ENCODE measurements at regions not wholly inside any gene's neighbourhood (a gene's known extent, or its start where the extent isn't known, plus 50 kb on each side); places are given as distances from the start of the nearest gene placed in this dataset.

DNA sequence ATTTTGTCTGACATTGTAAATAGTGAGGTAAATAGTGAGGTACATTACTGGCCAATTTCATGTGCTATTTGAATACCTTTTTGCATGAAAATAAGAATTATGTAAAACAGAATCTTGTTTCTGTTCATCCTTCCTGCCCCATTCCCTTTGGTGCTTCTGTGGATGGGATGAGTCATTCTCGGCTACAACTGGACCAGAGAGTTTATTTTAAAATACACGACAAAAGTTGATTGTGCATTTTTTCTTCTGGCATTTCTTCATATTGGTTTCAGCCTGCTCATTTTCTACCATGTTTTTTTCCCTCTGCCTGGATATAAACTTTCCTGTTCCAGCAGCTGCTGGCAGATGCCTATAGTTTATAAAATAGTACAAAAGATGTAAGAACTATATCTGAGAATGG, 107.5 kb downstream of the CYSLTR2 start:
- ChIA-PET CTCF (ENCODE audit: partially characterized antibody) (interaction anchor here (1.0 to 3.3 kb wide), 3 partner anchors 11 to 634 kb away, joined by 3 to 19 read pairs (median 9); no protein-coding TSS in a partner anchor), POLR2A (ENCODE audit: partially characterized antibody) (no interaction called here)
- no peak overlapping the region for H3K4me3 ChIP-seq (ENCODE audit: extremely low read depth in 1 of 4, insufficient read depth in 2 of 4, low read depth in 3 of 4, low read length in 4 of 4)
- peaks cover 0 to 3% (median 0%) of the 10 kb centered on the region in 4 experiments; a peak in 2 of 7 replicates for H3K4me1 ChIP-seq (replicated peaks in 1 of 4; ENCODE audit: control insufficient read depth in 3 of 4, insufficient read depth in 4 of 4, low read length in 3 of 4)
- no peaks in the 10 kb centered on the region for H3K23me2 ChIP-seq (ENCODE audit: low read depth, low read length)
- no peak overlapping the region for H4K8ac ChIP-seq (ENCODE audit: extremely low read depth, insufficient read depth, low read length)
- FAIRE-seq (no peak), DNase-seq (ENCODE audit: low read depth in 1 of 2, low spot score in 2 of 2) (no peak)
- no peak overlapping the region for H3K27ac ChIP-seq (ENCODE audit: low read depth, low read length)
- no peak overlapping the region for H3K9ac ChIP-seq (replicated peaks in 1 of 4; ENCODE audit: extremely low read depth in 1 of 4, low read depth in 3 of 4, low read length in 3 of 4)
- H2AFZ ChIP-seq (ENCODE audit: low read length), result no peak overlapping the region
- TF ChIP-seq SIN3A (conservative IDR thresholded peaks at IDR 0.05 in 1 of 2, IDR thresholded peaks at IDR 0.05 in 1 of 2; ENCODE audit: low read depth in 1 of 2, low read length in 2 of 2), result no peak
- TF ChIP-seq, protein P1, sequence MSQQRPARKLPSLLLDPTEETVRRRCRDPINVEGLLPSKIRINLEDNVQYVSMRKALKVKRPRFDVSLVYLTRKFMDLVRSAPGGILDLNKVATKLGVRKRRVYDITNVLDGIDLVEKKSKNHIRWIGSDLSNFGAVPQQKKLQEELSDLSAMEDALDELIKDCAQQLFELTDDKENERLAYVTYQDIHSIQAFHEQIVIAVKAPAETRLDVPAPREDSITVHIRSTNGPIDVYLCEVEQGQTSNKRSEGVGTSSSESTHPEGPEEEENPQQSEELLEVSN (IDR thresholded peaks at IDR 0.05), result no peak
- no peak for TF ChIP-seq SIRT6 (IDR thresholded peaks at IDR 0.05; ENCODE audit: low read length)
- no peak overlapping the region for H4K5ac ChIP-seq (ENCODE audit: insufficient read length, low read depth, low read length)
- H2BK5ac ChIP-seq (ENCODE audit: low read depth, low read length), result no peak overlapping the region
- no peak overlapping the region for H2BK20ac ChIP-seq (ENCODE audit: low read length)
- 95% methylated on average over 2 of the region's 2 CpGs; no CpG with 5 or more reads in 1 of the 2 experiments for WGBS, 2 experiments (ENCODE audit: extremely low coverage in 1 of 2, insufficient coverage in 1 of 2, insufficient read length in 1 of 2, insufficient replicate concordance in 2 of 2, low coverage in 1 of 2, low lambda C conversion rate in 2 of 2, missing lambda C conversion rate in 1 of 2)
- no peak overlapping the region for H4K91ac ChIP-seq (replicated peaks; ENCODE audit: insufficient read length, low read length)
- H3K56ac ChIP-seq (replicated peaks; ENCODE audit: insufficient read length, low read depth, low read length), result no peak overlapping the region
- H2BK15ac ChIP-seq (ENCODE audit: low read length), result no peak overlapping the region
- H3K27me3 ChIP-seq (replicated peaks in 1 of 4; ENCODE audit: control insufficient read depth in 3 of 4, extremely low read depth in 1 of 4, insufficient read depth in 3 of 4, low read length in 3 of 4), result no peaks in the 10 kb centered on the region
- no peaks in the 10 kb centered on the region for H3K79me2 ChIP-seq (ENCODE audit: control insufficient read depth in 1 of 2, insufficient read depth in 2 of 2, low read length in 2 of 2)
- H3K79me1 ChIP-seq (ENCODE audit: low read depth, low read length), result no peaks in the 10 kb centered on the region
- no peak overlapping the region for H3K18ac ChIP-seq (ENCODE audit: extremely low read depth, low read length)
- no peak overlapping the region for H2AK5ac ChIP-seq (ENCODE audit: low read depth, low read length)
- H3K14ac ChIP-seq (ENCODE audit: insufficient read length), result no peak overlapping the region
- no peak overlapping the region for H2BK12ac ChIP-seq (ENCODE audit: low read depth, low read length)
- H3K4me2 ChIP-seq (ENCODE audit: insufficient read depth in 1 of 2, low read depth in 2 of 2, low read length in 2 of 2), result no peak overlapping the region
- H2BK120ac ChIP-seq (replicated peaks; ENCODE audit: low read depth, low read length), result no peak overlapping the region
- H3K4ac ChIP-seq (replicated peaks; ENCODE audit: insufficient read length, low read depth, low read length), result no peak overlapping the region
- H4K20me1 ChIP-seq (replicated peaks in 1 of 2; ENCODE audit: control insufficient read depth in 1 of 2, insufficient read depth in 2 of 2, low read length in 2 of 2), result no peaks in the 10 kb centered on the region
- H3K36me3 ChIP-seq (ENCODE audit: control insufficient read depth in 2 of 4, insufficient read depth in 4 of 4, low read length in 3 of 4), result no peaks in the 10 kb centered on the region
- no peak overlapping the region for H3K23ac ChIP-seq (ENCODE audit: insufficient read length)
- H3K9me3 ChIP-seq (ENCODE audit: insufficient read depth in 2 of 2, low read depth in 1 of 2, low read length in 1 of 2), result peaks cover 3 to 8% of the 10 kb centered on the region in 2 experiments; a peak in 2 of 4 replicates
